ENCODE measurements at regions not wholly inside any gene's neighbourhood (a gene's known extent, or its start where the extent isn't known, plus 50 kb on each side); places are given as distances from the start of the nearest gene placed in this dataset.
A peak's percentile ranks its signal among the peaks of the same experiment; 100 is the strongest.

DNA sequence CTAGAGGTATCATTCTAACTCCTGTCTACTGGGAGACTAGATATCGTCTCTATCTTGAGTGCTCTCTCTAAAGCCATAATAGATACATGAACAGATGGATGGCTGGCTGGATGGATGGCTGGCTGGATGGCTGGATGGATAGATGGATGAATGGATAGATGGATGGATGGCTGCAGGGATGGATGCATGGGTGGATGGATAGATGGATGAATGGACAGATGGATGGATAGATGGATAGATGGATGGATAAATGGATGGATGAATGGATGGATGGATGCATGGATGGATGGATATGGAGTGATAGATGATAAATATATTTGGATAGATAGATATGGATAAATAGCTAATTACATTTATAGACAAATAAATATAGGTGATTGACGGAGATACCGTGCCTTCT is 191.2 kb upstream of the KLF6 start:
- TF ChIP-seq EP300 (IDR thresholded peaks at IDR 0.05; ENCODE audit: low read depth) (no peak), POLR2A (IDR thresholded peaks at IDR 0.05) (no peak), POLR2AphosphoS5 (IDR thresholded peaks at IDR 0.05) (no peak), CTCF (IDR thresholded peaks at IDR 0.05) (no peak)
- no peaks in the 10 kb centered on the region for H3K27me3 ChIP-seq
- in situ Hi-C loops (cut with MboI; ENCODE audit: low pct_ligation_motif_present in 1 of 4, low pct_unique_long_range_greater_than_20kb in 1 of 4, low sequenced_read_pairs in 3 of 4), result no loop called here
- DNase-seq, result no peak
- WGBS, 2 donors (ENCODE audit: low coverage in 1 of 2), result 64 to 83% methylated on average over 2 to 3 of the region's 3 CpGs
- peaks cover 0 to 26% (median 8%) of the 10 kb centered on the region in 4 donors for H3K4me1 ChIP-seq
- intact Hi-C loops (cut with DNase I; ENCODE audit: low total_unique reads), result no loop called here
- no peak overlapping the region for H3K27ac ChIP-seq
- H3K9me3 ChIP-seq, result no peaks in the 10 kb centered on the region
- no peak overlapping the region for H3K4me3 ChIP-seq
- no peaks in the 10 kb centered on the region for H3K36me3 ChIP-seq

GRCh38 chr10:3975016-3975415 is 190.0 kb upstream of the KLF6 start:
- intact Hi-C loops (cut with DNase I; ENCODE audit: low total_unique reads), result no loop called here
- WGBS, 2 donors (ENCODE audit: low coverage in 1 of 2), result 89 to 92% methylated on average over 2 to 9 of the region's 9 CpGs
- in situ Hi-C loops (cut with MboI; ENCODE audit: low pct_ligation_motif_present in 1 of 4, low pct_unique_long_range_greater_than_20kb in 1 of 4, low sequenced_read_pairs in 3 of 4), result no loop called here

DNA sequence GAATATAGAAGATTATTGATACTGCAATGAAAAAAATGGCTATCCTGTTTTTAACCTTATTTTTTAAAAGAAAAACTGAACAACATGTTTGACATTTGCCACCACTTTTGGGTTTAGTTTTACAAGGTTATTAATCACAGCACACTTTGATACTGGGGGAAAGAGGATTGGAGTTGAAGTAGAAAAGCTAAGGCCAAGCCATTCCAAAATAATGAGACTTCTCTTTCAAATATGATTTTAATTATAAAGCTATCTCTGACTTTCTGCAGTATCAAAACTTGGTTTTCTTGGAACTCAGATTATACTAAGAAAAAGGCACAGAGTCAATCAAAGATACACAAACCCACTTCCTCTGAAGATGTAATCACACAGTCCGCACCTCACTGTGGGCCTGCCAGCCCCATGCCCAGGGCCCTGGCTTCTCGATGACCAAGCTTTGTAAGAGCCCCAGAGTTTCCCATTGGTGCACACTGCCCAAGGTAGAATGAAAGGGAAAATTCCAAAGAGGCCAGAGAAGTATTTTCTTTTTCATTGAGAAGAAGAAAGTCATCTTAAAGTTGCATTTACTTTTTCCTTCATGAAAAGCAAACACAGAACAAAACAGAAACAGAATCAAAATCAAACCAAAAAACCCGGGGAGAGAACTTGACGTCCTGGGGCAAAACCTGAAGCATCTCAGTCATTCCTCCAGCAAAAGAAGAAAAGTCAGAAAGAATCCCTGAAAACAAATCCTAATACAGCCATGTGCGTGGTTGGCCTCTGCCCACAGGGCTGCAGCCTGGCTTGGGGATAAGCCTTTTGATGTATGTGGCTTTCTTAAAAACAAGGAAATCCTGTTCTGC is 187.7 kb upstream of the KLF6 start:
- Histone ChIP-seq H3K4me1 (peaks cover 0 to 22% (median 10%) of the 10 kb centered on the region in 4 donors), H3K9me3 (no peaks in the 10 kb centered on the region), H3K36me3 (no peaks in the 10 kb centered on the region), H3K27ac (peak overlapping the region in 3 of 4 donors; percentile 31 to 44 (median 38)), H3K4me3 (no peak overlapping the region), H3K27me3 (no peaks in the 10 kb centered on the region)
- 51 to 63% methylated on average over 4 to 5 of the region's 5 CpGs for WGBS, 2 donors (ENCODE audit: low coverage in 1 of 2)
- in situ Hi-C loops (cut with MboI; ENCODE audit: low pct_ligation_motif_present in 1 of 4, low pct_unique_long_range_greater_than_20kb in 1 of 4, low sequenced_read_pairs in 3 of 4) (no loop called here), intact Hi-C loops (cut with DNase I; ENCODE audit: low total_unique reads) (no loop called here)
- DNase-seq, result no peak
- TF ChIP-seq POLR2AphosphoS5 (IDR thresholded peaks at IDR 0.05) (no peak), CTCF (IDR thresholded peaks at IDR 0.05) (no peak), EP300 (IDR thresholded peaks at IDR 0.05; ENCODE audit: low read depth) (no peak), POLR2A (IDR thresholded peaks at IDR 0.05) (no peak)

More at GRCh38 chr10:3975016-3975415, 190.0 kb upstream of the KLF6 start:
- no peak for DNase-seq
- H3K4me3 ChIP-seq, result no peak overlapping the region
- TF ChIP-seq POLR2AphosphoS5 (IDR thresholded peaks at IDR 0.05) (no peak), CTCF (IDR thresholded peaks at IDR 0.05) (no peak), EP300 (IDR thresholded peaks at IDR 0.05; ENCODE audit: low read depth) (no peak), POLR2A (IDR thresholded peaks at IDR 0.05) (no peak)
- peaks cover 0 to 26% (median 10%) of the 10 kb centered on the region in 4 donors for H3K4me1 ChIP-seq
- no peaks in the 10 kb centered on the region for H3K9me3 ChIP-seq
- H3K36me3 ChIP-seq, result no peaks in the 10 kb centered on the region
- no peak overlapping the region for H3K27ac ChIP-seq
- no peaks in the 10 kb centered on the region for H3K27me3 ChIP-seq

DNA sequence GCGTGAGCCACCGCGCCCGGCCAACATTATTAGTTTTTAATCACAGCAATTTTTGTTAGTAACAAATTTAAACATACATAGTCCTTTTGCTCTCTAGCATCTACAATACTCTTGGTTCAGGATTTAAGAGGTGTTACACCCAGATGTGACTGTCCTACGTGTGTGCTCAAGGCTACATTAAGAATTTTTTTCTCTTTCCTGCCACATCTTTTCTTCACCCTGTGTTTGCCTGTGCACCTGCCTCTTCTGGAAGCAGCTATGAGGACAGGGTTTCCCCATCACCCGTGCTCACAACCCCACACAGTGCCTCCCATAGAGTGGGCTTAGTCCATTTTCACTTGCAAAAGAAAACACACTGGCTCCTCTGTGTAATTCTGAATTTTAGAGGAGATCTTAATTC is 186.7 kb upstream of the KLF6 start:
- no peak for DNase-seq
- Histone ChIP-seq H3K4me1 (peaks cover 0 to 25% (median 11%) of the 10 kb centered on the region in 4 donors), H3K36me3 (no peaks in the 10 kb centered on the region), H3K27me3 (no peaks in the 10 kb centered on the region), H3K4me3 (no peak overlapping the region), H3K9me3 (no peaks in the 10 kb centered on the region), H3K27ac (peak overlapping the region in 1 of 4 donors; percentile 4)
- in situ Hi-C loops (cut with MboI; ENCODE audit: low pct_ligation_motif_present in 1 of 4, low pct_unique_long_range_greater_than_20kb in 1 of 4, low sequenced_read_pairs in 3 of 4) (no loop called here), intact Hi-C loops (cut with DNase I; ENCODE audit: low total_unique reads) (no loop called here)
- TF ChIP-seq POLR2A (IDR thresholded peaks at IDR 0.05), result no peak
- WGBS, 2 donors (ENCODE audit: low coverage in 1 of 2), result 79 to 82% methylated on average over 5 to 6 of the region's 6 CpGs
